HG03097 (cell line): ENCODE measurements at regions not wholly inside any gene's neighbourhood (a gene's known extent, or its start where the extent isn't known, plus 50 kb on each side); places are given as distances from the start of the nearest gene placed in this dataset.
"Not testable (repeated sequence)": the region's sequence is repeated elsewhere in the genome, so short reads cannot be mapped to it uniquely, and the experiment has no call there.

Source experiments
- ATAC-seq: cut with Tn5 transposase; IDR thresholded peaks from one replicate; pipeline ENCODE4 v1.9.1; 2021; ENCODE audit not compliant: unreplicated experiment, low FRiP score

GRCh38 chr5:115469904-115470516 is 74.6 kb downstream of the FEM1C start:
- ATAC-seq: no peak

- ATAC-seq: no peak
These were observed 76.9 kb downstream of the FEM1C start for GRCh38 chr5:115467628-115468027.

- ATAC-seq: no peak
These were observed 79.1 kb downstream of the FEM1C start for GRCh38 chr5:115465431-115465830.

GRCh38 chr5:115463983-115464382 is 80.6 kb downstream of the FEM1C start:
- ATAC-seq: no peak

GRCh38 chr5:115461506-115462290 is 82.9 kb downstream of the FEM1C start:
- no peak for ATAC-seq

- no peak for ATAC-seq
These were observed 83.5 kb downstream of the FEM1C start for GRCh38 chr5:115461093-115461492.

- ATAC-seq: no peak
These were observed 84.1 kb downstream of the FEM1C start for GRCh38 chr5:115460472-115460871.

GRCh38 chr5:115459855-115460341 is 84.7 kb downstream of the FEM1C start:
- ATAC-seq: no peak

- no peak for ATAC-seq
These were observed 86.2 kb downstream of the FEM1C start for GRCh38 chr5:115458416-115458815.

GRCh38 chr5:115458003-115458409 is 86.6 kb downstream of the FEM1C start:
- ATAC-seq: no peak

- ATAC-seq: no peak
These were observed 87.0 kb downstream of the FEM1C start for GRCh38 chr5:115457571-115457970.

GRCh38 chr5:115456539-115457040 is 88.0 kb downstream of the FEM1C start:
- no peak for ATAC-seq

- ATAC-seq: no peak
These were observed 88.5 kb downstream of the FEM1C start for GRCh38 chr5:115456056-115456455.

- no peak for ATAC-seq
These were observed 89.3 kb downstream of the FEM1C start for GRCh38 chr5:115455301-115455707.

GRCh38 chr5:115453391-115454095 is 91.0 kb downstream of the FEM1C start:
- ATAC-seq: no peak

- ATAC-seq: no peak
These were observed 91.9 kb downstream of the FEM1C start for GRCh38 chr5:115452536-115453235.

- ATAC-seq: no peak
These were observed 92.5 kb downstream of the FEM1C start for GRCh38 chr5:115452083-115452482.

- no peak for ATAC-seq
These were observed 93.8 kb downstream of the FEM1C start for GRCh38 chr5:115450741-115451140.

GRCh38 chr5:115448630-115449029 is 95.9 kb downstream of the FEM1C start:
- not testable (repeated sequence) for ATAC-seq

- ATAC-seq: no peak
These were observed 103.7 kb downstream of the FEM1C start for GRCh38 chr5:115440782-115441451.
